Hepatocyte (in vitro differentiated cells): ENCODE measurements at regions not wholly inside any gene's neighbourhood (a gene's known extent, or its start where the extent isn't known, plus 50 kb on each side); places are given as distances from the start of the nearest gene placed in this dataset.
A peak's percentile ranks its signal among the peaks of the same experiment; 100 is the strongest.

ENCODE experiments used
- DNase-seq: peaks from one replicate; pipeline ENCODE4 v3.0.0-alpha.2; 2016; ENCODE audit warnings: low spot score
- H2AFZ ChIP-seq: fragments of 200-600 bp; sonication (generic); 2 replicates; pipeline ENCODE4 v1.6.0; 2016; ENCODE audit warnings: antibody characterized with exemption, mild to moderate bottlenecking
- H3K27ac ChIP-seq: fragments of 200-600 bp; sonication (generic); 2 replicates; pipeline ENCODE4 v1.5.1; 2016; ENCODE audit warnings: mild to moderate bottlenecking
- H3K27me3 ChIP-seq: fragments of 200-600 bp; sonication (generic); 2 replicates; pipeline ENCODE4 v1.6.1; 2016
- H3K36me3 ChIP-seq: fragments of 200-600 bp; sonication (generic); replicated peaks from 2 replicates; pipeline ENCODE4 v1.5.1; 2016; ENCODE audit warnings: low read depth; ENCODE audit not compliant: insufficient read depth
- H3K4me1 ChIP-seq: fragments of 200-600 bp; sonication (generic); 2 replicates; pipeline ENCODE4 v1.5.1; 2016; ENCODE audit warnings: mild to moderate bottlenecking, moderate library complexity; ENCODE audit not compliant: insufficient read depth
- H3K4me2 ChIP-seq: fragments of 200-600 bp; sonication (generic); 2 replicates; pipeline ENCODE4 v1.6.0; 2016
- H3K4me3 ChIP-seq: fragments of 200-600 bp; sonication (generic); 2 replicates; pipeline ENCODE4 v1.5.1; 2016; ENCODE audit warnings: mild to moderate bottlenecking
- H3K79me2 ChIP-seq: fragments of 200-600 bp; sonication (generic); 2 replicates; pipeline ENCODE4 v1.6.0; 2017; ENCODE audit warnings: mild to moderate bottlenecking
- H3K9me2 ChIP-seq: fragments of 200-600 bp; sonication (generic); replicated peaks from 2 replicates; pipeline ENCODE4 v1.6.0; 2017; ENCODE audit warnings: mild to moderate bottlenecking; ENCODE audit not compliant: insufficient read depth
- H3K9me3 ChIP-seq: fragments of 200-600 bp; sonication (generic); 2 replicates; pipeline ENCODE4 v1.5.1; 2016; ENCODE audit warnings: low read depth, mild to moderate bottlenecking
- H4K20me1 ChIP-seq: fragments of 200-600 bp; sonication (generic); 2 replicates; pipeline ENCODE4 v1.6.0; 2016; ENCODE audit warnings: mild to moderate bottlenecking; ENCODE audit not compliant: insufficient read depth, poor library complexity, severe bottlenecking
- EZH2 ChIP-seq: fragments of 200-600 bp; sonication (generic); IDR thresholded peaks from 2 replicates; pipeline ENCODE4 v1.6.1; 2016; ENCODE audit warnings: antibody characterized with exemption, mild to moderate bottlenecking, borderline replicate concordance
- EZH2phosphoT487 ChIP-seq: fragments of 200-600 bp; sonication (generic); IDR thresholded peaks from one replicate; pipeline ENCODE4 v1.6.1; 2018; ENCODE audit warnings: antibody characterized with exemption, mild to moderate bottlenecking, low read depth, moderate library complexity; ENCODE audit not compliant: unreplicated experiment, severe bottlenecking
- WGBS: methylation state at CpG from one replicate; pipeline ENCODE4 v1.1.6; 2016; ENCODE audit warnings: low lambda C conversion rate; ENCODE audit errors: missing lambda C conversion rate; 5-methylcytosine and 5-hydroxymethylcytosine counted together
- TF ChIP-seq, protein P1 (sequence below): fragments of 200-600 bp; sonication (generic); IDR thresholded peaks from 2 replicates; pipeline ENCODE4 v1.5.1; 2016; ENCODE audit warnings: antibody characterized with exemption, mild to moderate bottlenecking; ENCODE audit not compliant: poor library complexity

DNA sequence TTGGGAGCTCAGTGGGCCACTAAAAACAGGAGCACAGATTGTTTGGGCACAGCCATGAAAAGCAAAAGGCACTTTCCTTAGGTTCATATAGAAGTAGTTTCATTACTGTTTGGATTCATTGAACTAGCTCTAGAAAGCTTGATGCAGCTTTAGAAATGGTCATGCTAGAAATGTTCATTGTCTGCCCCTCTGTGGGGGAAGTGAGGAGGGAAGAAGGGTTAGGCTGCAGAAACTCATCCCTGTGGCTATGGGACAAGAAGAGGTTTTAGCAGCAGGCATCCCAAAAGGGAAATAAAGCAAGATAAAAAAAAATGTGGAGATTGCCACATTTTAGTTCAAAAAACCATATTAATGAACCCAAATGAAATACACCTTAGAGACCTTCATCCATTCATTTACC, 359.6 kb upstream of the PTBP2 start:
- Histone ChIP-seq H3K4me1 (no peaks in the 10 kb centered on the region), H3K9me3 (no peaks in the 10 kb centered on the region), H2AFZ (no peak overlapping the region), H4K20me1 (no peaks in the 10 kb centered on the region), H3K27me3 (no peaks in the 10 kb centered on the region), H3K4me3 (no peak overlapping the region), H3K27ac (peak overlapping the region; percentile 30), H3K4me2 (no peak overlapping the region), H3K9me2 (no peaks in the 10 kb centered on the region), H3K36me3 (no peaks in the 10 kb centered on the region), H3K79me2 (no peaks in the 10 kb centered on the region)
- no peak for DNase-seq
- TF ChIP-seq EZH2, result no peak
- TF ChIP-seq EZH2phosphoT487, result no peak
- TF ChIP-seq, protein P1, sequence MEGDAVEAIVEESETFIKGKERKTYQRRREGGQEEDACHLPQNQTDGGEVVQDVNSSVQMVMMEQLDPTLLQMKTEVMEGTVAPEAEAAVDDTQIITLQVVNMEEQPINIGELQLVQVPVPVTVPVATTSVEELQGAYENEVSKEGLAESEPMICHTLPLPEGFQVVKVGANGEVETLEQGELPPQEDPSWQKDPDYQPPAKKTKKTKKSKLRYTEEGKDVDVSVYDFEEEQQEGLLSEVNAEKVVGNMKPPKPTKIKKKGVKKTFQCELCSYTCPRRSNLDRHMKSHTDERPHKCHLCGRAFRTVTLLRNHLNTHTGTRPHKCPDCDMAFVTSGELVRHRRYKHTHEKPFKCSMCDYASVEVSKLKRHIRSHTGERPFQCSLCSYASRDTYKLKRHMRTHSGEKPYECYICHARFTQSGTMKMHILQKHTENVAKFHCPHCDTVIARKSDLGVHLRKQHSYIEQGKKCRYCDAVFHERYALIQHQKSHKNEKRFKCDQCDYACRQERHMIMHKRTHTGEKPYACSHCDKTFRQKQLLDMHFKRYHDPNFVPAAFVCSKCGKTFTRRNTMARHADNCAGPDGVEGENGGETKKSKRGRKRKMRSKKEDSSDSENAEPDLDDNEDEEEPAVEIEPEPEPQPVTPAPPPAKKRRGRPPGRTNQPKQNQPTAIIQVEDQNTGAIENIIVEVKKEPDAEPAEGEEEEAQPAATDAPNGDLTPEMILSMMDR, result no peak

DNA sequence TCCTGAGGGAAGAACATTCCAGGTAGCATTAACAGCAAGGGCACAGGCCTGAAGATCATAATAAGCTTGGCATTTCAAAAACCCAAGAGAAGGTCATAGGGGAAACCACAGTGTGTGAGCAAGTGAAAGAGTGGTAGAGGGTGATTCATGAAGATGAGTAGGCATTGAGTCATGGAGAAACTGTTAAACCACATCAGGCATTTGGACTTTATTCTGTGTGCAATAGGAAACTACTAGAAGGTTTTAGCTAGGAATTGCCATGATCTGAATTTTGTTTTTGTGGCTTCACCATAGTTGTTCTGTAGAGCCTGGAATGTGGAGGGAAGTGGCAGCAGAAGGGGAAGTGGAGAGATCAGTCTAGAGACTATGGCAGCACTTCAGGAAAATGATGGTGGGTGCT, 359.0 kb upstream of the PTBP2 start:
- no peak overlapping the region for H3K4me3 ChIP-seq
- H4K20me1 ChIP-seq, result no peaks in the 10 kb centered on the region
- H3K9me3 ChIP-seq, result no peaks in the 10 kb centered on the region
- H3K36me3 ChIP-seq, result no peaks in the 10 kb centered on the region
- TF ChIP-seq EZH2phosphoT487 (no peak), EZH2 (no peak)
- TF ChIP-seq, protein P1, result no peak
- no peaks in the 10 kb centered on the region for H3K4me1 ChIP-seq
- peak; percentile 42 for DNase-seq
- H3K9me2 ChIP-seq, result no peaks in the 10 kb centered on the region
- H3K4me2 ChIP-seq, result no peak overlapping the region
- no peaks in the 10 kb centered on the region for H3K27me3 ChIP-seq
- H2AFZ ChIP-seq, result no peak overlapping the region
- H3K79me2 ChIP-seq, result no peaks in the 10 kb centered on the region
- peak overlapping the region; percentile 30 for H3K27ac ChIP-seq

DNA sequence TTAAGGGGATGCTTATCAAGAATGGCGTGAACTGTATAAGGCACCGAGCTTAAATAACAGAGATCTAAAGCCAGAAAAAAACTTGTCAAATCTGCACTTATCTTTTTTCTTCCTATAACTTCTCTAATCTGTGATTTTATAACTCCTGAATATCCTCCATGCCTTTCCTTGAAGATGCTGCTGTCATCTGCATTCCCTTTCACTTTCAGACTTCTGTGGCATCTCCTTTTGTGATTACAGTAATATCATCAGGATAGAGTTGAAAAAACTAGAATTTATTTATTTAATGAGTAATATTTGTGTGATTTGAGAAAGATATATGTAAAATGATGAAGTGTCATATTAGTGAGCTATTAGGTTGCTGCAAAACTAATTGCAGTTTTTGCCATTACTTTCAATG, 357.8 kb upstream of the PTBP2 start:
- 70% methylated on average over 2 of the region's 2 CpGs for WGBS

DNA sequence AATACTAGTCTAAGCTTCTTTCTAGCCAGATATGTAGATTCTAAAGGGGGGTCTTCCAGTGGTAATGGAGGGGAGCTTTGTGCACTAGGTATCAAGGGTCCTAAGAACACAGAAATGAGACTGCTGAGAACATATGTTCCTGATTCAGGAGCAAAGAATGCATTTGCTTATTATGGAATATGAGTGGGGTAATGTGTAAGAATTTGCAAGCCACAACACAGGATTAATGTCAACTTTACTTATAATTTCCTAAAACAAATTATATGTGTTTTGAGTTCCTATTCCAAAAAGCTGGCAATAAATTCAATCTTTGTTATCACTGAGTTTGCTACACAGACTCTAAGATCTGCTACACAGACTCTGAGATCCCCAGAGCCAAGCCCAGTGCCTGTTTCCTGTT, 357.0 kb upstream of the PTBP2 start:
- H3K27ac ChIP-seq, result no peak overlapping the region

More for the DNA sequence above, 357.8 kb upstream of the PTBP2 start:
- H3K9me2 ChIP-seq, result no peaks in the 10 kb centered on the region
- H4K20me1 ChIP-seq, result no peaks in the 10 kb centered on the region
- H3K79me2 ChIP-seq, result no peaks in the 10 kb centered on the region
- no peak overlapping the region for H3K27ac ChIP-seq
- no peaks in the 10 kb centered on the region for H3K4me1 ChIP-seq
- peak overlapping the region; percentile 6 for H3K4me2 ChIP-seq
- no peaks in the 10 kb centered on the region for H3K36me3 ChIP-seq
- no peak for TF ChIP-seq EZH2phosphoT487
- no peak for TF ChIP-seq EZH2
- TF ChIP-seq, protein P1, result no peak
- no peaks in the 10 kb centered on the region for H3K27me3 ChIP-seq
- no peaks in the 10 kb centered on the region for H3K9me3 ChIP-seq
- no peak overlapping the region for H3K4me3 ChIP-seq
- no peak overlapping the region for H2AFZ ChIP-seq
- no peak for DNase-seq

More for the DNA sequence above, 357.0 kb upstream of the PTBP2 start:
- Histone ChIP-seq H3K36me3 (no peaks in the 10 kb centered on the region), H3K4me2 (no peak overlapping the region), H3K9me3 (no peaks in the 10 kb centered on the region), H3K9me2 (no peaks in the 10 kb centered on the region), H2AFZ (no peak overlapping the region), H3K4me3 (no peak overlapping the region), H3K4me1 (no peaks in the 10 kb centered on the region), H3K27me3 (no peaks in the 10 kb centered on the region), H4K20me1 (no peaks in the 10 kb centered on the region), H3K79me2 (no peaks in the 10 kb centered on the region)
- no peak for DNase-seq
- TF ChIP-seq, protein P1, result no peak
- TF ChIP-seq EZH2phosphoT487 (no peak), EZH2 (no peak)
